Pancreas (tissue), 10 donors: ENCODE measurements at regions not wholly inside any gene's neighbourhood (a gene's known extent, or its start where the extent isn't known, plus 50 kb on each side); places are given as distances from the start of the nearest gene placed in this dataset.

Experiments used
- ATAC-seq, 4 donors: fragments of 200-7000 bp; cut with Tn5 transposase; one replicate each; pipeline versions ENCODE4 v1.8.0 to v1.9.1; 2020; ENCODE audit warnings: mild to moderate bottlenecking in 4 of 4, moderate library complexity in 4 of 4
- DNase-seq, 6 donors: peaks; one replicate each; pipeline ENCODE4 v3.0.0-alpha.2; 2020
- FAIRE-seq: peaks from 2 replicates; lab custom pipeline; 2012; peaks lifted over from hg19 to GRCh38; lab: Jason Lieb, UNC
- H3K27ac ChIP-seq, 4 donors: fragments of 200-600 bp; sonication (generic); 1 replicate in 3 of 4; 2 replicates in 1 of 4; pipeline versions ENCODE4 v1.5.0 to v1.8.0; 2020
- H3K27me3 ChIP-seq, 4 donors: fragments of 200-600 bp; one replicate each; pipeline ENCODE4 v1.8.0; 2021
- H3K36me3 ChIP-seq, 3 donors: fragments of 200-600 bp; sonication (generic) in 1 of 3; one replicate each; pipeline versions ENCODE4 v1.5.0 to v1.8.0; 2020 to 2021
- H3K4me1 ChIP-seq, 3 donors: fragments of 200-600 bp; one replicate each; pipeline ENCODE4 v1.8.0; 2021
- H3K4me3 ChIP-seq, 4 donors: fragments of 200-600 bp; sonication (generic) in 2 of 4; one replicate each; pipeline versions ENCODE4 v1.5.0 to v1.8.0; 2020 to 2021
- H3K9me3 ChIP-seq, 4 donors: fragments of 200-600 bp; one replicate each; pipeline ENCODE4 v1.8.0; 2021
- CTCF ChIP-seq, 4 donors: fragments of 200-600 bp; sonication (generic) in 3 of 4; IDR thresholded peaks; one replicate each; pipeline versions ENCODE4 v1.5.0 to v1.8.0; 2021; ENCODE audit warnings: antibody characterized with exemption in 4 of 4
- WGBS, 2 donors: extraction: QIAGEN DNeasy Blood & Tissue Kit; methylation state at CpG; one replicate each; pipeline ENCODE4 v1.1.7; 2013; 5-methylcytosine and 5-hydroxymethylcytosine counted together
- intact Hi-C, 3 donors: fragments of 100-400 bp; cut with DNase I; formaldehyde crosslinking; loops; one replicate each; pipeline versions ENCODE4 v1.11.1 to v1.14.2; 2022
- donor health status: healthy with polysubstance abuse.
- donor health status: DM: no; HTN: no; CAD: no; lungs with moderate emphysema.
- donor health status: DM: no; HTN: no; CAD: no.
- donor health status: control.
- donor health status: control.
- donor health status: Bipolar disorder and iron deficiency.
- donor health status: DM: yes; HTN: yes; CAD: no.
- donor health status: DM: no; HTN: no; CAD: no.
- donor health status: DM: no; HTN: no; CAD: no.
- donor health status: DM: yes; HTN: yes; CAD: no.

GRCh38 chr6:56888687-56889086, 66.2 kb upstream of the BEND6 start:
- FAIRE-seq (no peak), ATAC-seq (no peak), DNase-seq (no peak)
- no peak for TF ChIP-seq CTCF (IDR thresholded peaks at IDR 0.05)
- no peaks in the 10 kb centered on the region for H3K36me3 ChIP-seq
- WGBS, 2 donors: 65 to 83% methylated on average over 1 of the region's 1 CpG
- no peaks in the 10 kb centered on the region for H3K27me3 ChIP-seq
- intact Hi-C loops: no loop called here
- no peak overlapping the region for H3K4me3 ChIP-seq
- H3K9me3 ChIP-seq: no peaks in the 10 kb centered on the region
- H3K4me1 ChIP-seq: no peaks in the 10 kb centered on the region
- no peak overlapping the region for H3K27ac ChIP-seq

- H3K4me3 ChIP-seq: no peak overlapping the region
- TF ChIP-seq CTCF (IDR thresholded peaks at IDR 0.05): no peak
- intact Hi-C loops: no loop called here
Observed at GRCh38 chr6:56887086-56887485, 67.8 kb upstream of the BEND6 start.

GRCh38 chr6:56877922-56878321, 77.0 kb upstream of the BEND6 start:
- no peak for ATAC-seq
- TF ChIP-seq CTCF (IDR thresholded peaks at IDR 0.05): no peak
- 66 to 70% methylated on average over 2 of the region's 2 CpGs for WGBS, 2 donors
- Histone ChIP-seq H3K36me3 (no peaks in the 10 kb centered on the region), H3K9me3 (no peaks in the 10 kb centered on the region), H3K27ac (no peak overlapping the region), H3K27me3 (no peaks in the 10 kb centered on the region), H3K4me1 (no peaks in the 10 kb centered on the region), H3K4me3 (no peak overlapping the region)
- no peak for DNase-seq
- intact Hi-C loops: no loop called here
- FAIRE-seq: no peak

More at GRCh38 chr6:56887086-56887485, 67.8 kb upstream of the BEND6 start:
- Histone ChIP-seq H3K9me3 (no peaks in the 10 kb centered on the region), H3K36me3 (no peaks in the 10 kb centered on the region), H3K4me1 (no peaks in the 10 kb centered on the region), H3K27me3 (no peaks in the 10 kb centered on the region), H3K27ac (no peak overlapping the region)
- FAIRE-seq: no peak
- ATAC-seq: no peak
- no peak for DNase-seq
- WGBS, 2 donors: 61 to 64% methylated on average over 1 of the region's 1 CpG

GRCh38 chr6:56875961-56876360, 78.9 kb upstream of the BEND6 start:
- intact Hi-C loops: no loop called here
- 69 to 74% methylated on average over 5 of the region's 5 CpGs for WGBS, 2 donors
- no peak overlapping the region for H3K4me3 ChIP-seq

GRCh38 chr6:56875523-56875922, 79.4 kb upstream of the BEND6 start:
- DNase-seq: no peak
- no peaks in the 10 kb centered on the region for H3K27me3 ChIP-seq
- WGBS, 2 donors: 71 to 90% methylated on average over 1 of the region's 1 CpG
- no peaks in the 10 kb centered on the region for H3K4me1 ChIP-seq
- no peak overlapping the region for H3K4me3 ChIP-seq
- H3K9me3 ChIP-seq: no peaks in the 10 kb centered on the region
- no peaks in the 10 kb centered on the region for H3K36me3 ChIP-seq
- ATAC-seq: no peak
- H3K27ac ChIP-seq: no peak overlapping the region
- no peak for TF ChIP-seq CTCF (IDR thresholded peaks at IDR 0.05)
- no peak for FAIRE-seq
- intact Hi-C loops: no loop called here

More at GRCh38 chr6:56875961-56876360, 78.9 kb upstream of the BEND6 start:
- H3K27ac ChIP-seq: no peak overlapping the region
- no peaks in the 10 kb centered on the region for H3K4me1 ChIP-seq
- H3K36me3 ChIP-seq: no peaks in the 10 kb centered on the region
- FAIRE-seq: no peak
- TF ChIP-seq CTCF (IDR thresholded peaks at IDR 0.05): no peak
- no peaks in the 10 kb centered on the region for H3K27me3 ChIP-seq
- DNase-seq: no peak
- H3K9me3 ChIP-seq: no peaks in the 10 kb centered on the region
- ATAC-seq: no peak
